Mesenchymal stem cell (in vitro differentiated cells and primary cell): ENCODE measurements at regions not wholly inside any gene's neighbourhood (a gene's known extent, or its start where the extent isn't known, plus 50 kb on each side); places are given as distances from the start of the nearest gene placed in this dataset.

Source experiments
- DNase-seq: peaks from one replicate; pipeline ENCODE4 v3.0.0-alpha.2; 2013
- H2AFZ ChIP-seq: one replicate; pipeline ENCODE4 v1.6.1; 2013; ENCODE audit warnings: low read depth, mild to moderate bottlenecking, control low read depth, inconsistent platforms, low read length, moderate library complexity
- H2AK5ac ChIP-seq: 2 replicates; pipeline ENCODE4 v1.6.1; 2013; ENCODE audit warnings: low read length, moderate library complexity, mild to moderate bottlenecking, inconsistent platforms; ENCODE audit not compliant: severe bottlenecking
- H2BK120ac ChIP-seq: one replicate; pipeline ENCODE4 v1.6.1; 2013; ENCODE audit warnings: low read depth, mild to moderate bottlenecking, inconsistent platforms, low read length, moderate library complexity
- H2BK12ac ChIP-seq, 2 experiments: one replicate each; pipeline ENCODE4 v1.6.1; 2013; ENCODE audit warnings: inconsistent platforms in 2 of 2, low read length in 2 of 2, mild to moderate bottlenecking in 2 of 2, moderate library complexity in 2 of 2, control low read depth in 1 of 2
- H2BK15ac ChIP-seq: one replicate; pipeline ENCODE4 v1.6.1; 2013; ENCODE audit warnings: mild to moderate bottlenecking, low read depth, inconsistent platforms; ENCODE audit not compliant: poor library complexity, severe bottlenecking
- H2BK5ac ChIP-seq: 2 replicates; pipeline ENCODE4 v1.6.1; 2013; ENCODE audit warnings: low read depth, mild to moderate bottlenecking, low read length, control low read depth, inconsistent platforms; ENCODE audit not compliant: poor library complexity, severe bottlenecking
- H3K14ac ChIP-seq, 2 experiments: one replicate each; pipeline ENCODE4 v1.6.1; 2013; ENCODE audit warnings: inconsistent platforms in 2 of 2, low read length in 2 of 2, control low read depth in 1 of 2, mild to moderate bottlenecking in 1 of 2, moderate library complexity in 1 of 2
- H3K18ac ChIP-seq, 2 experiments: one replicate each; pipeline ENCODE4 v1.6.1; 2013; ENCODE audit warnings: inconsistent platforms in 2 of 2, low read length in 2 of 2, control low read depth in 1 of 2, low read depth in 1 of 2, mild to moderate bottlenecking in 1 of 2
- H3K23ac ChIP-seq, 2 experiments: one replicate each; pipeline ENCODE4 v1.6.1; 2013; ENCODE audit warnings: inconsistent platforms in 2 of 2, low read length in 2 of 2, mild to moderate bottlenecking in 2 of 2, moderate library complexity in 2 of 2, control low read depth in 1 of 2
- H3K27ac ChIP-seq: 2 replicates; pipeline ENCODE4 v1.5.1; 2013; ENCODE audit warnings: mild to moderate bottlenecking, moderate library complexity, low read length, control low read depth, inconsistent platforms; ENCODE audit not compliant: poor library complexity, severe bottlenecking
- H3K27me3 ChIP-seq, 2 experiments: 2 replicates each; pipeline versions ENCODE4 v1.6.1 to v1.7.0; 2013; ENCODE audit warnings: low read length in 2 of 2, mild to moderate bottlenecking in 2 of 2, moderate library complexity in 2 of 2, control low read depth in 1 of 2, inconsistent platforms in 1 of 2; ENCODE audit not compliant: control insufficient read depth in 1 of 2, insufficient read depth in 1 of 2
- H3K36me3 ChIP-seq, 2 experiments: 2 replicates each; pipeline versions ENCODE4 v1.6.1 to v1.7.0; 2013; ENCODE audit warnings: low read length in 2 of 2, control low read depth in 1 of 2, inconsistent platforms in 1 of 2, low read depth in 1 of 2, mild to moderate bottlenecking in 1 of 2; ENCODE audit not compliant: insufficient read depth in 2 of 2, control insufficient read depth in 1 of 2
- H3K4ac ChIP-seq, 2 experiments: one replicate each; pipeline ENCODE4 v1.6.1; 2013; ENCODE audit warnings: inconsistent platforms in 2 of 2, low read length in 2 of 2, mild to moderate bottlenecking in 2 of 2, moderate library complexity in 2 of 2, control low read depth in 1 of 2, low read depth in 1 of 2
- H3K4me1 ChIP-seq: 2 replicates; pipeline ENCODE4 v1.6.1; 2013; ENCODE audit warnings: low read depth, low read length, control low read depth; ENCODE audit not compliant: control insufficient read depth, insufficient read depth
- H3K4me2 ChIP-seq: 2 replicates; pipeline ENCODE4 v1.6.1; 2013; ENCODE audit warnings: low read length, mild to moderate bottlenecking, inconsistent platforms; ENCODE audit not compliant: poor library complexity, severe bottlenecking
- H3K4me3 ChIP-seq, 2 experiments: 2 replicates each; pipeline versions ENCODE4 v1.5.1 to v1.7.0; 2013; ENCODE audit warnings: low read length in 2 of 2, mild to moderate bottlenecking in 2 of 2, control low read depth in 1 of 2, low read depth in 1 of 2; ENCODE audit not compliant: insufficient read depth in 1 of 2
- H3K79me1 ChIP-seq: replicated peaks from 2 replicates; pipeline ENCODE4 v1.6.1; 2013; ENCODE audit warnings: mild to moderate bottlenecking, control low read depth, low read length, inconsistent platforms; ENCODE audit not compliant: poor library complexity, severe bottlenecking
- H3K9ac ChIP-seq: 2 replicates; pipeline ENCODE4 v1.7.0; 2013; ENCODE audit warnings: mild to moderate bottlenecking, low read length, moderate library complexity
- H3K9me3 ChIP-seq: 2 replicates; pipeline ENCODE4 v1.7.0; 2013; ENCODE audit warnings: mild to moderate bottlenecking, low read length; ENCODE audit not compliant: control insufficient read depth
- H4K8ac ChIP-seq: one replicate; pipeline ENCODE4 v1.6.1; 2013; ENCODE audit warnings: inconsistent platforms, mild to moderate bottlenecking, low read length, moderate library complexity
- H4K91ac ChIP-seq: one replicate; pipeline ENCODE4 v1.6.1; 2013; ENCODE audit warnings: mild to moderate bottlenecking, low read length, inconsistent platforms
- WGBS: methylation state at CpG from one replicate; pipeline ENCODE4 v1.1.7; 2013; ENCODE audit warnings: mixed read lengths; 5-methylcytosine and 5-hydroxymethylcytosine counted together

DNA sequence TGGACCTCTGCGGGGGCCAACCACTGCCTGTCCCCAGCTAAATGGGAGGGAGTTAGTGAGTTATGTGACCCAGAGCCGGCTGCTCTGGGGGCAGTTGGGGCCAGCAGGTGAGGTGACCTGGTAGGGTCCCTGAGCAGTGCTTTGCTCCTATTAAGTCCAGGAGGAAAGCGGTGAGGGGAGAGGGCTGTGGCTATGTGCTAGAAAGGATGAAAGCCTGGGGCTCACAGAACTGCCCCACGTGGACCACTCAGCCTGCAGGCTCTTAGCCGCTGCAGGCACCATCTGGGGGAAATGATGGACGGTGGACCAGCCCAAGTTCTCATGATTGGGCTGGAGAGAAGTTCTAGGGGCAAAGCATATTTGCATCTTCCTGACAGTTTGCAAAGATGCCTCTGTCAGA lies 67.6 kb upstream of the ZNF536 start:
- H3K4me2 ChIP-seq: no peak overlapping the region
- no peak overlapping the region for H4K8ac ChIP-seq
- no peak overlapping the region for H3K4ac ChIP-seq
- H3K23ac ChIP-seq: no peak overlapping the region
- no peaks in the 10 kb centered on the region for H3K27me3 ChIP-seq
- 70% methylated on average over 6 of the region's 6 CpGs for WGBS
- no peak overlapping the region for H2AK5ac ChIP-seq
- no peak overlapping the region for H3K14ac ChIP-seq
- H3K27ac ChIP-seq: no peak overlapping the region
- H2BK12ac ChIP-seq: no peak overlapping the region
- no peaks in the 10 kb centered on the region for H3K9me3 ChIP-seq
- H3K18ac ChIP-seq: no peak overlapping the region
- no peaks in the 10 kb centered on the region for H3K36me3 ChIP-seq
- H3K4me3 ChIP-seq: no peak overlapping the region
- no peak overlapping the region for H2BK15ac ChIP-seq
- no peak overlapping the region for H2BK5ac ChIP-seq
- no peaks in the 10 kb centered on the region for H3K79me1 ChIP-seq
- H2BK120ac ChIP-seq: no peak overlapping the region
- H3K9ac ChIP-seq: no peak overlapping the region
- no peaks in the 10 kb centered on the region for H3K4me1 ChIP-seq
- H4K91ac ChIP-seq: no peak overlapping the region
- no peak overlapping the region for H2AFZ ChIP-seq
- no peak for DNase-seq

DNA sequence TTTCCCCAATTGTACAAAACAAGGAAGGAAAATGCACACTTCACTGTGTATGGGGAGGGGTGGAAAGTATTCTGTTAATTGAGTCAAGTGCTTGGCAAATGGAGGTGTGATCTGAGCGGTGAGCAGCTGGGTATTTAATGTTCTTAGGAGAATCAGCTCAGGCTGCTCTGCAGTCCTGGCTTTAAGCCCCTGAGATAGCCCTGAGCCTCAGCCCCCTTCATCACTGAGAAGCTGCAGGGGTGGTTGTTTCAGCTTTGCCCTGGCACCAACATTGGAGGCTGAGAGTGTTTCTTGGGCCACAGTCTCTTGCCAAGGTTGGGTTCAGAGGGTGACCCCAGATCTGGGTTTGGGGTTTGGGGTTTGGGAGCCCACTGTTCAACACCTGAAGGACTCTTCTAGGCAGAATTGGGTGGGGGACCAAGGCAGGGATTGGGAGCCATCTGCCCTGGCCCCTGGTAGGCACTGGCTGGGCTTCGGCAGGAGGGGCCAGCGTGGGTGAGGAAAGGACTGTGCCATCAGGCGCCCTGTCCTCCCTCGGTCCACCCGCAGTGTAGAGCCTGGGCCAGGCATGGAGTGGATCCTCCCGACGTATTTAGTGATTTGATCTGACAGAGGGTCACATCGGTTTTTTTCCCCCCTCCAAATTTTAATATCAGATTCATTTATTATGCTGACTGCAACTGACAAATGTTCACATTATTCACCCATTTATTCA lies 66.7 kb upstream of the ZNF536 start:
- H3K4me1 ChIP-seq: no peaks in the 10 kb centered on the region
- H3K4me3 ChIP-seq: no peak overlapping the region
- H2AFZ ChIP-seq: no peak overlapping the region
- no peaks in the 10 kb centered on the region for H3K9me3 ChIP-seq
- no peak overlapping the region for H2BK5ac ChIP-seq
- no peaks in the 10 kb centered on the region for H3K27me3 ChIP-seq
- no peak for DNase-seq
- no peaks in the 10 kb centered on the region for H3K36me3 ChIP-seq
- H3K23ac ChIP-seq: no peak overlapping the region
- H2BK120ac ChIP-seq: no peak overlapping the region
- H3K27ac ChIP-seq: no peak overlapping the region
- 77% methylated on average over 7 of the region's 9 CpGs for WGBS
- H2BK12ac ChIP-seq: no peak overlapping the region
- no peak overlapping the region for H3K4me2 ChIP-seq
- H3K18ac ChIP-seq: no peak overlapping the region
- H3K9ac ChIP-seq: no peak overlapping the region
- H2AK5ac ChIP-seq: no peak overlapping the region
- no peak overlapping the region for H3K4ac ChIP-seq
- H4K8ac ChIP-seq: no peak overlapping the region
- H3K79me1 ChIP-seq: no peaks in the 10 kb centered on the region
- H4K91ac ChIP-seq: no peak overlapping the region
- H2BK15ac ChIP-seq: no peak overlapping the region
- no peak overlapping the region for H3K14ac ChIP-seq

DNA sequence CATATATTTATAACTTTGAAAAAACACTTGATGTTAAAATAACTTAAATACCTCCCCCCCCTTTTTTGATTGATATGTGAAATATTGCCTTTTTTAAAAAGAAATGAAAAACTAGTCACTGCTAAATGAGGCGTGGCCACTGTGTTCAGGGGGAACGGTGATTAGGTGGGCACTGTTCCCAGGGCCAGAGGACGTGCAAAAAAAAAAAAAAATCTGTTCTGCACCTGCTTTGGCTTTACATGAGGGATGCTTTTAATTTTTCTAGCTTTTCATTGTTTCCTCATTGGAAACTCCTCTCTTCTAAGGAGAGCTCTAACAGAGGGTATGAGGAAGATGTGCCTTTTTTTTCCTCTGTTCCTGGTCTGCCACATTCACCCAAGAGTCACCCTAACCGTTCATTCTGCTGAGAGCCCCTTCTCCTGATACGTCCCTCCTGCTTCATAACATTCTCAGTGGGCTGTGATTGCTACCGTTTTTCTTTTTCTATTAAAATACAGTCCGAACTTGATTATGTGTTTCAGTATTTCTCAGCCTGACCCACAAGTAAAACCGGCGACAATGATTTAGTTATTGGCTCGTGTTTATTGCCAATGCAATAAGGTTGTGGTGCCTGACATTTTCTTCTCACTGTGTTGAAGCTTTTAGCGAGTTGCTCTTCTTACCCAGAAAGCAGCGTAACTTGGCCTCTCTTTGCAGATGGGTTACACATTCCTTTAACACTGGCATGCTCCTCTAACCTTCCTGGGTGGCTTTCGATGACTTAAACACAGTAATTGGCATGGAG lies 64.8 kb upstream of the ZNF536 start:
- WGBS: 78% methylated on average over 12 of the region's 13 CpGs
- Histone ChIP-seq H3K9ac (no peak overlapping the region), H3K18ac (no peak overlapping the region), H3K9me3 (no peaks in the 10 kb centered on the region), H2BK5ac (no peak overlapping the region), H3K4ac (no peak overlapping the region), H2AK5ac (no peak overlapping the region), H4K8ac (no peak overlapping the region), H3K4me3 (no peak overlapping the region), H3K14ac (no peak overlapping the region), H2BK12ac (no peak overlapping the region), H2BK15ac (no peak overlapping the region), H3K79me1 (no peaks in the 10 kb centered on the region), H3K23ac (no peak overlapping the region), H3K27ac (no peak overlapping the region), H3K4me2 (no peak overlapping the region), H3K36me3 (no peaks in the 10 kb centered on the region), H4K91ac (no peak overlapping the region), H3K4me1 (no peaks in the 10 kb centered on the region), H2AFZ (no peak overlapping the region), H3K27me3 (no peaks in the 10 kb centered on the region), H2BK120ac (no peak overlapping the region)
- DNase-seq: no peak

DNA sequence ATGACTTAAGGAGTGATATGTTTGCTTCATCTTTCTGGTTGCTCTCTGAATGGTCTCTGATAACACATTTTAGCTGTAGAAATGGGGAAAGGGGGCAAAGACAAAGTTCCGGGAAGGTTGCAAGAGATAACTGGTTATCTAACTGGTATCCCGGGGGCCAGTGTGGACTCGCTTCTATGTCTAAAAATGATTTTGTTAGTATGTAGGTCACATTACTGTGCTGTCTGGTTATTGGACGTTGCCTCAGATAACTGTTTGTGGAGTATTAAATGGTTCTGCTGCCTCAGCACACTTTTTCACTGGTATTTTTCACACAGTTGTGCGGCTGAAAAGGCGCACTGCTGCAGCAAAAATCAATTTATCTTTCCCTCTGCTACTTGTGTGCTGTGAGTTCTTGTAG lies 63.0 kb upstream of the ZNF536 start:
- Histone ChIP-seq H4K8ac (no peak overlapping the region), H2BK120ac (no peak overlapping the region), H2AFZ (no peak overlapping the region), H2BK12ac (no peak overlapping the region), H3K79me1 (no peaks in the 10 kb centered on the region), H2AK5ac (no peak overlapping the region), H3K4me2 (no peak overlapping the region), H3K36me3 (no peaks in the 10 kb centered on the region), H3K23ac (no peak overlapping the region), H3K14ac (no peak overlapping the region), H3K9me3 (no peaks in the 10 kb centered on the region), H3K4me3 (no peak overlapping the region), H3K27ac (no peak overlapping the region), H3K9ac (no peak overlapping the region), H2BK15ac (no peak overlapping the region), H3K18ac (no peak overlapping the region), H4K91ac (no peak overlapping the region), H3K4me1 (no peaks in the 10 kb centered on the region), H2BK5ac (no peak overlapping the region), H3K27me3 (no peaks in the 10 kb centered on the region), H3K4ac (no peak overlapping the region)
- WGBS: 64% methylated on average over 4 of the region's 6 CpGs
- DNase-seq: no peak
